HG02798 (cell line): ENCODE measurements at regions not wholly inside any gene's neighbourhood (a gene's known extent, or its start where the extent isn't known, plus 50 kb on each side); places are given as distances from the start of the nearest gene placed in this dataset.

ENCODE experiments used
- ATAC-seq: cut with Tn5 transposase; IDR thresholded peaks from one replicate; pipeline ENCODE4 v1.9.1; 2021; ENCODE audit warnings: mild to moderate bottlenecking; ENCODE audit not compliant: unreplicated experiment, poor library complexity

DNA sequence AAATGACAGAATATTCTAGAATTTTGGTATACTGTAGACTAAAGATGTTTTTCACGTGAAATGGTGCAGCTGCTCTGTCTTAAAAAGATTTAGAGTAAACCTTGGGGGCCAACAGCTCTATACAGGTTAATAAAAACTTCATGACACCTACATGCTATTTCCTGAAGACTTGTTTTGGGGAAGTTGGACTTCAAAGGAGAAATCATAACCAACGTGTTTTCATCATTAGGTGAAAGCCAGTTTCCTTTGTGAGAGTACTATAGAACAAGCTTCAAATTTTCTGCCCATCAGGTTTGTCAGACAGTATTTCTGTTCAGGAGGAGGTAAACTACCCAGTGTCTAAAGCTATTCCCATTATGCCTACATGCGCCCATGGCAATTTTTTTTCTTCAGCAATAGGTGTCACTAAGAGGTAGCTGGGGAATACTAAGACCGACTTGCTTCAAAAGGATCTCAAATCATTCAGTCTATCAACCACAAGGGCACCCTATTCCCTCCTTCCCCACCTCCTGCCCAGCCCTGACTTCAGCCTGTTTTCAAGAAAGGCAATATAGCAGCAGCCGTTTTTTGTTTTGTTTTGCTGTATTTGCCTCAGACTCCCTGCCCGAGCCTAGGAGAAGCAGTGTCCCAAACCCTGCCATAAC lies 237.3 kb upstream of the SP8 start:
- no peak for ATAC-seq

DNA sequence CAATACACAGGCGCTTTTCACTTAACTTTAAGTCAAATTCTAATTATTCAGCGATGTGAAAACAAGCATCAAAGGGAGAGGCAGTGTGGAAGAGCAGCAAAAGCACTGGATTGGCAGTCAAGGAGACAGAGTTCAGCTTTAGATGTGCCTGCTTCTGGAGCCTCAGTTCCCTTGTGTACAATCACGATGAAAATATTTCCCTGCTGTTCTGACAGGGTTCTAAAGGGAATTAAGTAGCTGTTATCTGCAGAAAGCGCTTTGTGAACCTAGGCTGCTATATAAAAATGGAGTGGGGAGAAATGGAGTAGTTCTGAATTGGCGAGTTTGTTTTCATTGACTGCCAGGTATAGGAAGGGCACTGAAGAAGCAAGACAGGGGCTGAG lies 237.8 kb upstream of the SP8 start:
- ATAC-seq, result no peak

DNA sequence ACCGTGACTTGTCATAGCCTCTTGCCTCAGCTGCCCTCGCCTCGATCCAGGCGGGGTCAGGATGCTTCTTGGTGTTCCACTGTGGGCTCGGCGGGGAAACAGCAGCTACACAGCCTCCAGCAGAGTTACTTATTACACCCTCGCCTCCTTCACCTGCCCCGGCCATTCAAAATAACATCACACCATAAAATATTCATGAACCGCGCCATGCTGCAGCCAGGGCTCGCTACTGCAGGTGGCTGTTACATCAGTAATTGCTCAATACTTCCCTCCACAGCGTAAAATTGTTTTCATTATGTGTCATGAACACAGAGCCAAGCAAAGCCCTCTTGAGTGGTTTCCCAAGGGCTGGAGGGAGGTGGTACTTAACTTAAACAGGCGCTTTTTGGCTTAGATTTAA lies 241.5 kb upstream of the SP8 start:
- ATAC-seq, result no peak

DNA sequence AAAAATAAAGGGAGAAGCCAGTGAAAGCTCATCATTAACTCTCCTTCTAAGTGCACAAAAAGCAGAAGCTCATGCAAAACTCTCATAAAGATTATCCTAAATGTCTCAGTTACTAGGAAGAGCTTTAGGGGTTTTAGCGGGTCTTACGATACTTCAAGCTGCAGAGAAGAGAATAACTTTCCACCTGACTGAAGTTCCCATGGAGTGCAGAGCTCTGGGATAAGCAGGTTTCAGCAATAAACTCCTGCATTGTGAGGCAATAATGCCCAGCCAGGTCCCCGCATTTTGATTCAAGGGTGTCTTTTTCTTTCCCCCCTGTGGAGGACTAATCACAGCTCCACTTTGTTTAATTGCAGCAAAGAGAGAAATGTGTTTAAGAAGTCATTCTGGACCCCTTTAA lies 241.9 kb upstream of the SP8 start:
- no peak for ATAC-seq

DNA sequence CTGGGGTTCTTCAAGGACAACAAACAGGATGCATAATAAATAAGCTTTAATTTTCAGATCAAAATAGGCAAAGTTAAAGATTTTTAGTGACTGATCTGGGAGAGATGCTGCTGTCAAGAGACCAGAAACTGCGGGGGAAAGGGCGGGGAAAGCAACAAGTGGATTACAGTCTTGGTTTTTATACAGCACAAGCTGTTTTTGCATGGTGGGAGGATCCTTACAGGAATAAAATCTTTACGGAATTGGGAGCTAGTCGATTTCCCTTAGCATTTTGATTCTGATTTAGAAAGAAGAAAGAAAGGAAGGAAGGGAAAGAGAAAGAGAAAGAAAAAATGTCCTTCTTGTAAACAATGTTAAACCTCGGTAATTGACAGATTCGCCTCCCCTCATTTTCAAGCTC lies 242.3 kb upstream of the SP8 start:
- no peak for ATAC-seq

DNA sequence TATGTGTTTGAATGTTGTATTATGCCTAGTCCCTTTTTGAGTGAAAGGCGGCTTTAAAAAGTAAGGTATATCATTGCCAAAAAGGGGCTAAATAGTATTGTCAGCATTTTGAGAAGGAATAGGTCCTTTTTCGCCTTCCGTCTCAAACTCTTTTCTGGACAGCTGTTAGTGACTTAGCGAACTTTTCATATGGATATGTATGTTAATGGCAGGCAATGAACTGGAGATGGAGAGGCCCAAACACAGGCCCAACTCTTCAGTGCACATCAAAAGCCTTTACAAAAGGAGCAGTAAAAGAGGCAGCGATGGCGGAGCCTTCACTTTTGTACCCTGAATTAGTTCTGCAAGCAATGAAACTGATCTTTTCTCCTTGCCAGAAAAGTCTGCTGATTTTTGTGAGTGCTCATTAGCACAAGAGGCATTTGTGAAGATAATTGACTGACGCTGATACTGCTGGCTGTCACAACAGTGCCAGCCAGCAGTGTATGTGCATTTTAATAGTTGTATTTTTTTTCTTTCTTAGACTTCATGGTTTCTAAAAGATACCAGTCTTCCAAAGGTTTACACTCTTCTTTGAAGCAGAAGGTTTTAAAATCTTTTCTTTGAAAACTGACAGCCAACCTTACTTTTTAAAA lies 243.7 kb upstream of the SP8 start:
- no peak for ATAC-seq

DNA sequence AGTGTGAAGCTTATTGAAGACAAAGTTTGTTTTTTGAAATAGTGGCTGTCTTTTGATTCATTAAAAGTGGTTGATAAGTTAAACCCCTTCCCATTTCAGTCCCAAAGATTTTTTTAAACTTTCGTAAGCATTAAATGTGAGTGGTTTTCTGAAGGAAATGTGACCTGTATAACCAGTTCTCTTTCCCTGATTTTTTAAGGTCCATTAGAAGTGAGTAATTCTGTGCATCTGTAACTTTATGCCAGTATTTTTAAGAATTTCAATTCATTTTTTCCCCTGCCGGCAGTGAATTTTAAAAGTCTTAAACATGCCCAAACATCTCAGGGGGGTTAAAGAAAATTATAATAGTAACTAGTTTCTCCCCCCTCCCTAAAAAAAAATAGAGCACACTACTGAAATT lies 254.6 kb upstream of the SP8 start:
- ATAC-seq, result no peak

DNA sequence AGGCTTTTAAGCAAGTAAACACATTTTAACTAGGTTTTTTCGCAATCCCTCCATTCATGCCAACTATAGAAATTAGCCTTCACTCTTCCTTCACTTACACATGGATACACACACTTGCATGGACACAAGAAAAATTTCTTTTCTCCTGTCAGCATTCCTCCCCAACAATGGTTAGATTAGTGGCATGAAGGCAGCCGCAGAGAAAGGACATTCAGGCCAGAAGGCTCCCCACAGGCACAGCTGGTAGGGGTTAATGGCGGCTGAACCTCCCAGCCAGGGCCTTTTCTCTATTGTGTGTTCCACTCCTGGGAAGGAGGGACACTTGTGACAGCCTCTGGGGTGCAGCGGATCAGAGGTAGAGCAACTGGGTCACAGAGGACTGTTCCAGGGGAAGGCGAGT lies 255.0 kb upstream of the SP8 start:
- ATAC-seq, result no peak

DNA sequence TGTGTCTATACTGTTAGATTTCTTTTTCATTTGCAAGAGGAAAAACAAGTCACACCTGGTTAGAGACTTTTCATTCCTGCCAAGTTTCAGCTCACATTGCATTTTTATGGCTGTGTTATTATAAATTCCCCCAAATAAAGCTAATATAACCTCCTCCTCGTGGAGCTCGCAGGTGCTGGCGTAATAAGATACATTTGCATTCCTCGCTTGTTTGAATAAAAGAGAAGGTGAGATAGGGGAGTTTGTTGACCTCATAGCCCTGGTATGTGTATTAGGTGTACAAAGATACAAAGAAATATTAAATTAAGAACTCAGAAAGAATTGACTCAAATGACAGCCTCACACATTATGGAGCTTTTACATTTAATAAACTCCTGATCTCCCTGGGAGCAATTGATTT lies 257.7 kb upstream of the SP8 start:
- ATAC-seq, result no peak

DNA sequence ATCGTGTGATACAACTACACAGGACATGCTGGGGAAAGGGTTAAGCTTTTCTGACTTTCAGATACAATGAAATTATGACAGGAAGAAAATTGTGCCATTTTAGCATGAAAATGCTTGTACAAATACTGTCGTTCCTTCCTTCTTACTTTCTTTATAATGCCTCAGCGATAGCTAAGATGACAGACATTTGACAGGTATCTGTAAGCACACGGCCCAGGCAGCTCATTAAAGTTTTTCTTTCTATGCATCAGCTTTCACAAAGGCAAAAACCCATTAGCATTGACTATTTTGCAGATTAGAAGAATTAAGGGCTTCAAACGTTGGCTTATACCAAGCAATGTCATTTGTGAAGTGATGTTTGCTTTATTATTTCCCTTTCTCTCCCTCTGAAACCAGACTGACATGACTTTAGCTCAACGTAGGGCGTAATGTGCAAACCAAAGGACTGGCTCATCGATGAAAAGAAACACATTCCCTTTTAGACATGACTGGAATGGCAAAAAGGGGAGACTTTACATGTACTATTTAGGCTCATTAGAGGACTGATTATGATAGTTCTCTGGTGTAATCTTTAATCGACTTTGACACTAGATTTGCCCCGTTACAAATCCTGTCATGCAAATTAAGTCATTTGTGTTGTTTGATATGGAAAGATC lies 258.4 kb upstream of the SP8 start:
- no peak for ATAC-seq

DNA sequence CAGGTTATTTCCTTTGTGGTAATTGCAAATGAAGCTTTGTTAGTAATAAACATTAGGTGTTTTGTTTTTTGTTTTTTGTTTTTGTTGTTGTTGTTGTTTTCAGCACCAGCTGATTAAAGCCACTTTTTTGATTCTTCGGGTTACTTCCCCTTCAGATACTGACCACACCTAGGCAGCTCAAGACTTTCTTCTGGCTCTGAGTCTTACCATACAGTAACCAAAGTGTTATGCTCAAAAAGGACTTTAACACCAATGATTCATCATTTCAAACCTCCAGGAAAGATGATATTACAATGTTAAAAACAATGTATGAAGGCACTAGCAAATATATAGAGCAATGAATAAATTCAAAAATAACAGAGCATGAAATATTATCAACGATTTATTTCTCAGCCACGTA lies 265.2 kb upstream of the SP8 start:
- ATAC-seq, result no peak

DNA sequence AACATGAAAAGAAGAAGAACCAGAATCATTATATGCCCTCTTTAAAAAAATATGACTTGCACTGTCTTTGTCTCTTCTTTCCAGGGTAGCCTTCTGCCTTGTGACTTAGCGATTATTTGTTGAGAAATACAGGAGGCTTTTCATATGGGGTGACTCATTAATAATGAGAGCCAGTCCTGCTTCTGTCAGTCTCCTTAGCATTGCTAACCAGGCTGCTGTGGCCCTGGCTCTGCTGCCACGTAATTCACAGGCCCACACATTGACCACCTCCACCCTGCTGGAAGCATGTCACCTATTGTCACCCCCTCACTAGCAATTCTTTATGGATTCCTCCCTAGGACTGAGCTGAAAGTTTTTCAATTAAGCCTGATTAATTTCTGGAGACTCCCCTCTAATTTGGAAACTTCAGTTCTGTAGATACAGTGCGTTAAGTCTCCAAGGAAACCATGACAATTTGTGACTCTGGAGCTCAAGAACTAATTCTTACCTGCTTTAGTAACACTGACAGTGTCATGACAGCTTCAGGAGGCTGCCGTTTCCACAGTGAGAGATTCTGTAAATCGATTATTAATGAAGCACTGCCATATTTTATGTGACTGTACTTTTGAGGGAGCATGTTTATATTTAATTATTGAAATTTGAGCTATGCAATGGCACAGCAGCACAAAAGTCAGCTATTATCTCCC lies 267.9 kb upstream of the SP8 start:
- no peak for ATAC-seq

DNA sequence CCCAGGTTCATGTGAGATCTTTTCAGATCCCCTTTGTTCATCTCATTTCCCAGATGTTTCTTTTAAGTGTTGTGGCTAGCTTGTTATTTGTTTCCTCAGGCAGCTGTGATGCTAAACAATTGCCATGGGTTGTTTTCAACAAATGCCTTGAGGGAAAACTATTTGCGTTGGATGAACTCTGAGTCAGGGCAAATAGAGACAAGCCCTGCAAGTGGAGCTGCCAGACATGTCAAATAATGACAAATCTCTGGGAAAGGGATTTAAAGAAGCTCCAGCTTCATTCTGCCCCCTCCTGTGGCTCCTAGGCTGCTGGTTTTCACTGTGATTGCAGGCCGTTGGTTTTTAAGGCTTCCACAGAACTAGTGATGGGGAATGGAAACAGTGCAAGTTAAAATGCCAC lies 272.4 kb upstream of the SP8 start:
- no peak for ATAC-seq

DNA sequence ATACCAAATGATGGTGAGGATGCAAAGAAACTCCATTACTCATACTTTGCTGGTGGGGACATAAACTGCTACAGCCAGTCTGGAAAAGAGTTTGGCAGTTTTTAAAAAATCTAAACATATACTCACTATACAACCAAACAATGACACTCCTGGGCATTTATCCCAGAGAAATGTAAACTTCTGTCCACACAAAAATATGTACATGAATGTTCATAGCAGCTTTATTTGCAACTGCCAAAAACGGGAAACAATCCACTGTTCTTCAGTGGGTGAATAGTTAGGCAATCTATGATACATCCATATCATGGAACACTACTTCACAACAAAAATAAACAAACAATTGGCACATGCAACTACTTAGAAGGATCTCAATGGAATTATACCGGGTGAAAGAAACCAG lies 276.4 kb upstream of the SP8 start:
- no peak for ATAC-seq

DNA sequence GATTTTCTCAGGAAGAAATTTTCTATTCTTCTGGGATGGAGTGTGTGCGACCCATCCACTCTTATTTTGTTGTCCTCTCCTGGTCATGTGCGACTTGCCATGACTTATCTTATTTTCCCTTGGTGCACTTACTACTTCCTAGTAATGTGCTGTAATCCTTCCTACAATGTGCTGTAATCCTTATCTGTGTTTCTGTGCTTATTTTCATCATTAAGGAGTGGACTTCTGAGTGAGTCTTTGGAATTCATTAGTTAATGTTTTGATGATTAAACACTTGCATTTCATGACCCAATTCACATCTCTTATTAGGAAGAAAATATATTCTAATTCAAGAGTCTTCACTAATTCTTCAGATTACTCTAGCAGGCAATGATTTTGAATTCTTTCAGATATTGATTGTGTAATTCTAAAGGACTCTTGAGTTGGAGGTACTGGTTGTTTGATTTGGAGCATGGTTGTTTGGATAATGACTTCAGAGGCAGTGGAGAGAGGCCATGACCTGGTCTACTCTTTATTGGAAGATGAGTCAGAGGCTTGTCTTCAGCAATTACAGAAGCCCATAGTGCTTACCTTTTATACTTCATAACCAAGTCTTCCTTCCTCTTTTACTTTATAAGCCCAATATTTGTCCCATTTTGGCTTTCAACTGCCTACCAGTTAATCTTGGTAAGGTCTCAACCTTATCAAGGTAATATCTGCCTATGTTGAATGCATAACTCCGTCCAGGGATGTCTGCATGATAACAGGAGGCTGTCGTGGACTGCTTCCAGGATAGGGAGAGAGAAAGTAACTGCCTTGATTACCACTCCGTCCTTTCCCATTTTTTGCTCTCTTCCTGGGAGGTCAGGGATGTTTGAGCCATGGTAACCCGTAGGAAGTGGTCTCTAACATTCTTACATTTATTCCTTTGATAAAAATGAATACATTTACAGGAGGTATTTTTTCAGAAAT lies 278.3 kb upstream of the SP8 start:
- ATAC-seq, result no peak

DNA sequence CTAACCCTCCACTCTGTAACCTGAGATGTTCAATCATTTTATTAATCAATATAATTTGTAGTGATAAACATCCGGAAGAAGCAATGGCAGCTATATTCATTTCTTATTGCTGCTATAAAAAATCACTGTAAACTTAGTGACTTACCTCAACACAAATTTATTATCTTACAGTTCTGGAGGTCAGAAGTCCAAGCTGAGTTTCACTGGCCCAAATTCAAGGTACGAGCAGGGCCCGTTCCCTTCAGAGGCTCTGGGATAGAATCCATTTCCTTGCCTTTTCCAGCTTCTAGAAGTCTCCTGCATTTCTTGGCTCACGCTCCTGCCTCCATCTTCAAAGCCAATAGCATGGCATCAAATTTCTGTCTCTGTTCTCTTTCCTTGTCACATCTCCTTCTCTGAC lies 279.5 kb upstream of the SP8 start:
- no peak for ATAC-seq

DNA sequence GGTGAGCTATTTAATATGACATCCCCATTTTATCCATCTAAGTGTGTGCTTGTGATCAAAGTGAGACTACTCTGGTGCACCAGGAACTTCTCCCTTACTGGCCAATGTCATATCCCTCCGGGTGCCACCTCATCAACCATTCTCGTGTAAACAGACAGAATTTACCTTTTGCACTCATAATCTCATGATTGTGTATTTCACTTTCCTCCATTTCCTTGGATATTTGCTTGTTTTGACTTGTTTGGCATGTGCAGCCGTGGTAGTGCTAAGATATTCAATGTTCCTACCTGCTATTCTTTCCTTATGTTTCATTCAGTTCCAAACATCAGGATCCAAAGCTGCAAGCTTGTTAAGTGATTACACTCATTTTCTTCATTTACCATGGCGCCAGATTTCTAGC lies 280.5 kb upstream of the SP8 start:
- no peak for ATAC-seq

DNA sequence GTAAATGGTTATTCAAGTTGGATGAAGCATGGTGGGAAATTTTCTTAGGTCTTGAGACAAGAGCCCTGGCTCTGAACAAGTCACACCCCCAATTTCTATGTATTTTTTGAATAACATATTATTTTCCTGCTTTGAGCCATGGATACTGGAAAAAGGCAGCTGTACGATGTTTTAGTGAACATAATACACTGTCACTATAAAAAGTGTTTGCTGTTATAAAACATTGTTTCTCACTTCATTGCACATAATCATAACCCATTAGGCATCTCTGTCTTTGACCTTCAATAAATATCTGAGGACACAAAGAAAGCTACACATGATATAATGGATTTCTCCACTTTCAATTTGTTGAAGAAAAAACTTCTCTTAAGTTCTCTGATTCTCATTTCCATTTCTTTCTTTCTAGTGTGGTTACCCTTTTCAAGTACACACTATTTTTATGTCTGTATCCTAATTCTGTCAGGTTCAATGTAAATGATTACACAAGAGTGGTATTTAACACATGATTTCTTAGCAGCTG lies 283.9 kb upstream of the SP8 start:
- ATAC-seq, result no peak

DNA sequence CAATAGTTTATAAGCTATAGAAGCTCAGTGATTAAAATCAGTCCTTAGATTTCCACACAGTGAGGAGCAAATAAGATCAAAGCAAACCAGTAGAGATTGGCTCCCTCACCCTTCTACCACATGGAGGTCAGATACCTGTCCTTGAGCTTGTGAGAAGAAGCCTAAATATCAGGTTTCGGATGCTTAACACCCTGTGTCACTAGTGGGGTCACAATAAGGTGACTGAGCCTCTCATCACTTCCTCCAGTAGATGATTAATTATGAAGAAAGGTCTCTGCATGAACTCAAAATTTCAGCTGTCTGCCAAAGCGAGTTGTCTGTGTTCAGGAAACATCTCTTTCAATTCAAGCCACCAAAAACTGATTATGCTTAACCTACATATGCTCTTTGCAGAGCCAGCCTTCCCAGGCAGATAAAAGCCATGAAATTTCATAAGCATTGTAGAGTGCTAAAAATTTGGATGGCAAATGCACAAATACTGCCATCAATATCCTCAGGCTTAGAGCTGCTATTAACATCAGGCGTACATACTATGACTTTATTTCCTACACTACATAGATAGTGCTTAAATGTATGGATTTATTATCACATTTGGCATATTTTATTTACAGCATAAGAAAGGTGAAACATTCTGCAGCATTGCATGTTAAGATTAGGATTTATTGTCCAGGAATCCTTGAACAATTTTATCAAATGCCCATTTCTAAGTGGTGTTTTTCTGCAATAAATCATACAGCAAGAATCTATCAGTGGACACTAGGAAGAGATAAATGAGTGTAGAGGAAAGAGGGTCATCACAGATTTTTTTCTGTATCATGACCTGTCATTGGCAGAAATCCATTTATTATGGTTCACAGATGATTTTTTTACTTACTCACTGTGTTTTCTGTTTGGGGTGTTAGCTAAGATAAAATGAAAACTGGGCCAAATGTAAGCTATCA lies 285.1 kb upstream of the SP8 start:
- peak; percentile 72 for ATAC-seq
